ENCODE measurements at regions not wholly inside any gene's neighbourhood (a gene's known extent, or its start where the extent isn't known, plus 50 kb on each side); places are given as distances from the start of the nearest gene placed in this dataset.

GRCh38 chr12:72734581-72734980, 462.4 kb downstream of the TRHDE start:
- intact Hi-C loops (cut with micrococcal nuclease) = no loop called here
- no peaks in the 10 kb centered on the region for H4K20me1 ChIP-seq (ENCODE audit: insufficient read depth, low read length)
- TF ChIP-seq CTCF (IDR thresholded peaks at IDR 0.05) = no peak
- H2AFZ ChIP-seq (ENCODE audit: insufficient read depth, low read depth, low read length, poor library complexity, severe bottlenecking) = no peak overlapping the region
- no CpG with 5 or more reads among the region's 2 CpGs for WGBS (ENCODE audit: insufficient coverage)
- H3K27me3 ChIP-seq (ENCODE audit: control insufficient read depth in 2 of 2, insufficient read depth in 2 of 2, low read length in 2 of 2) = no peaks in the 10 kb centered on the region
- Mint-ChIP-seq H3K4me3 (no peak overlapping the region), H3K9me3 (peaks cover 0 to 8% (median 3%) of the 10 kb centered on the region in 7 donors), H3K27ac (no peak overlapping the region), H3K36me3 (no peaks in the 10 kb centered on the region), H3K27me3 (ENCODE audit: low read depth in 3 of 3) (no peaks in the 10 kb centered on the region), H3K4me1 (peaks cover 13% of the 10 kb centered on the region)
- H3K79me2 ChIP-seq (ENCODE audit: insufficient read depth, low read length) = no peaks in the 10 kb centered on the region
- no peak overlapping the region for H3K4me3 ChIP-seq (replicated peaks in 1 of 3; ENCODE audit: low read depth in 2 of 3, low read length in 3 of 3)
- no peak overlapping the region for H3K27ac ChIP-seq (ENCODE audit: low read depth in 1 of 2, low read length in 2 of 2)
- no peaks in the 10 kb centered on the region for H3K36me3 ChIP-seq (replicated peaks in 1 of 2; ENCODE audit: control insufficient read depth in 1 of 2, insufficient read depth in 2 of 2, low read length in 2 of 2)
- no peaks in the 10 kb centered on the region for H3K9me3 ChIP-seq (replicated peaks in 1 of 2; ENCODE audit: control insufficient read depth in 1 of 2, insufficient read depth in 1 of 2, low read length in 2 of 2)
- DNase-seq = no peak
- peaks cover 0 to 11% of the 10 kb centered on the region in 2 donors for H3K4me1 ChIP-seq (ENCODE audit: control insufficient read depth in 1 of 2, insufficient read depth in 2 of 2, low read length in 2 of 2)
- H3K9ac ChIP-seq (ENCODE audit: insufficient read depth, low read length, poor library complexity, severe bottlenecking) = no peak overlapping the region
- no peak overlapping the region for H3K4me2 ChIP-seq (replicated peaks; ENCODE audit: extremely low read depth, low read length, poor library complexity, severe bottlenecking)

GRCh38 chr12:72738811-72739210, 466.6 kb downstream of the TRHDE start:
- peaks cover 0 to 20% of the 10 kb centered on the region in 2 donors for H3K4me1 ChIP-seq (ENCODE audit: control insufficient read depth in 1 of 2, insufficient read depth in 2 of 2, low read length in 2 of 2)
- Mint-ChIP-seq H3K27me3 (ENCODE audit: low read depth in 3 of 3) (no peaks in the 10 kb centered on the region), H3K4me3 (no peak overlapping the region), H3K4me1 (peaks cover 21% of the 10 kb centered on the region), H3K27ac (no peak overlapping the region), H3K36me3 (no peaks in the 10 kb centered on the region), H3K9me3 (peaks cover 7 to 25% (median 17%) of the 10 kb centered on the region in 7 donors)
- H3K79me2 ChIP-seq (ENCODE audit: insufficient read depth, low read length) = no peaks in the 10 kb centered on the region
- H3K36me3 ChIP-seq (replicated peaks in 1 of 2; ENCODE audit: control insufficient read depth in 1 of 2, insufficient read depth in 2 of 2, low read length in 2 of 2) = no peaks in the 10 kb centered on the region
- intact Hi-C loops (cut with micrococcal nuclease) = no loop called here
- H3K27ac ChIP-seq (ENCODE audit: low read depth in 1 of 2, low read length in 2 of 2) = no peak overlapping the region
- H2AFZ ChIP-seq (ENCODE audit: insufficient read depth, low read depth, low read length, poor library complexity, severe bottlenecking) = no peak overlapping the region
- H3K4me2 ChIP-seq (replicated peaks; ENCODE audit: extremely low read depth, low read length, poor library complexity, severe bottlenecking) = no peak overlapping the region
- no CpG with 5 or more reads among the region's 2 CpGs for WGBS (ENCODE audit: insufficient coverage)
- H4K20me1 ChIP-seq (ENCODE audit: insufficient read depth, low read length) = no peaks in the 10 kb centered on the region
- no peaks in the 10 kb centered on the region for H3K27me3 ChIP-seq (ENCODE audit: control insufficient read depth in 2 of 2, insufficient read depth in 2 of 2, low read length in 2 of 2)
- no peak overlapping the region for H3K9ac ChIP-seq (ENCODE audit: insufficient read depth, low read length, poor library complexity, severe bottlenecking)
- no peak for DNase-seq
- TF ChIP-seq CTCF (IDR thresholded peaks at IDR 0.05) = no peak
- peaks cover 0 to 22% of the 10 kb centered on the region in 2 donors for H3K9me3 ChIP-seq (replicated peaks in 1 of 2; ENCODE audit: control insufficient read depth in 1 of 2, insufficient read depth in 1 of 2, low read length in 2 of 2)
- H3K4me3 ChIP-seq (replicated peaks in 1 of 3; ENCODE audit: low read depth in 2 of 3, low read length in 3 of 3) = no peak overlapping the region

Measured in CD14-positive monocyte (primary cell).